Hepatocyte (in vitro differentiated cells): ENCODE measurements at regions not wholly inside any gene's neighbourhood (a gene's known extent, or its start where the extent isn't known, plus 50 kb on each side); places are given as distances from the start of the nearest gene placed in this dataset.

Source experiments
- DNase-seq: peaks from one replicate; pipeline ENCODE4 v3.0.0-alpha.2; 2016; ENCODE audit warnings: low spot score
- H2AFZ ChIP-seq: fragments of 200-600 bp; sonication (generic); 2 replicates; pipeline ENCODE4 v1.6.0; 2016; ENCODE audit warnings: antibody characterized with exemption, mild to moderate bottlenecking
- H3K27ac ChIP-seq: fragments of 200-600 bp; sonication (generic); 2 replicates; pipeline ENCODE4 v1.5.1; 2016; ENCODE audit warnings: mild to moderate bottlenecking
- H3K27me3 ChIP-seq: fragments of 200-600 bp; sonication (generic); 2 replicates; pipeline ENCODE4 v1.6.1; 2016
- H3K36me3 ChIP-seq: fragments of 200-600 bp; sonication (generic); replicated peaks from 2 replicates; pipeline ENCODE4 v1.5.1; 2016; ENCODE audit warnings: low read depth; ENCODE audit not compliant: insufficient read depth
- H3K4me1 ChIP-seq: fragments of 200-600 bp; sonication (generic); 2 replicates; pipeline ENCODE4 v1.5.1; 2016; ENCODE audit warnings: mild to moderate bottlenecking, moderate library complexity; ENCODE audit not compliant: insufficient read depth
- H3K4me2 ChIP-seq: fragments of 200-600 bp; sonication (generic); 2 replicates; pipeline ENCODE4 v1.6.0; 2016
- H3K4me3 ChIP-seq: fragments of 200-600 bp; sonication (generic); 2 replicates; pipeline ENCODE4 v1.5.1; 2016; ENCODE audit warnings: mild to moderate bottlenecking
- H3K79me2 ChIP-seq: fragments of 200-600 bp; sonication (generic); 2 replicates; pipeline ENCODE4 v1.6.0; 2017; ENCODE audit warnings: mild to moderate bottlenecking
- H3K9me2 ChIP-seq: fragments of 200-600 bp; sonication (generic); replicated peaks from 2 replicates; pipeline ENCODE4 v1.6.0; 2017; ENCODE audit warnings: mild to moderate bottlenecking; ENCODE audit not compliant: insufficient read depth
- H3K9me3 ChIP-seq: fragments of 200-600 bp; sonication (generic); 2 replicates; pipeline ENCODE4 v1.5.1; 2016; ENCODE audit warnings: low read depth, mild to moderate bottlenecking
- H4K20me1 ChIP-seq: fragments of 200-600 bp; sonication (generic); 2 replicates; pipeline ENCODE4 v1.6.0; 2016; ENCODE audit warnings: mild to moderate bottlenecking; ENCODE audit not compliant: insufficient read depth, poor library complexity, severe bottlenecking
- CTCF ChIP-seq: fragments of 200-600 bp; sonication (generic); IDR thresholded peaks from 2 replicates; pipeline ENCODE4 v1.5.1; 2016; ENCODE audit warnings: antibody characterized with exemption, mild to moderate bottlenecking; ENCODE audit not compliant: poor library complexity
- EZH2 ChIP-seq: fragments of 200-600 bp; sonication (generic); IDR thresholded peaks from 2 replicates; pipeline ENCODE4 v1.6.1; 2016; ENCODE audit warnings: antibody characterized with exemption, mild to moderate bottlenecking, borderline replicate concordance
- EZH2phosphoT487 ChIP-seq: fragments of 200-600 bp; sonication (generic); IDR thresholded peaks from one replicate; pipeline ENCODE4 v1.6.1; 2018; ENCODE audit warnings: antibody characterized with exemption, mild to moderate bottlenecking, low read depth, moderate library complexity; ENCODE audit not compliant: unreplicated experiment, severe bottlenecking
- WGBS: methylation state at CpG from one replicate; pipeline ENCODE4 v1.1.6; 2016; ENCODE audit warnings: low lambda C conversion rate; ENCODE audit errors: missing lambda C conversion rate; 5-methylcytosine and 5-hydroxymethylcytosine counted together

DNA sequence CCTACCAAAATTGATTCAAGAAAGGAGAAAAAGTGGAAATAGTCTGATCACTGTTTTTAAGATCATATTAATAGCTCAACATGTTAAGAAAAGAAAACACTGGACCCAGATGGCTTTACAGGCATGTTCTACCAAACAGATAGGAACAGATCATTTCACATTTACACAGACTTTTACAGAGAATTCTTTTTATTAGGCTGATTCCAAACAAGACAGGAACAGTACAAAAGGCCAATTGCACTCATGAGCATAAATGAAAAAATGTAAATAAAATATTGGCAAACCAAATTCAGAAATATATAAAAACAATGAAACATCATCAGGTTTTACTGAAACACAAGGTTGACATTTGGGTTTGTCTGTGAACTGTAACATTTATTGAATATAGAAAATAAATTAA, 106.5 kb downstream of the WNT5A start:
- Histone ChIP-seq H4K20me1 (no peaks in the 10 kb centered on the region), H3K9me3 (no peaks in the 10 kb centered on the region), H3K9me2 (no peaks in the 10 kb centered on the region), H3K79me2 (no peaks in the 10 kb centered on the region), H3K36me3 (no peaks in the 10 kb centered on the region), H3K27me3 (no peaks in the 10 kb centered on the region), H2AFZ (no peak overlapping the region), H3K4me2 (no peak overlapping the region), H3K4me1 (no peaks in the 10 kb centered on the region), H3K4me3 (no peak overlapping the region), H3K27ac (no peak overlapping the region)
- DNase-seq, result no peak
- TF ChIP-seq CTCF (no peak), EZH2 (no peak), EZH2phosphoT487 (no peak)

DNA sequence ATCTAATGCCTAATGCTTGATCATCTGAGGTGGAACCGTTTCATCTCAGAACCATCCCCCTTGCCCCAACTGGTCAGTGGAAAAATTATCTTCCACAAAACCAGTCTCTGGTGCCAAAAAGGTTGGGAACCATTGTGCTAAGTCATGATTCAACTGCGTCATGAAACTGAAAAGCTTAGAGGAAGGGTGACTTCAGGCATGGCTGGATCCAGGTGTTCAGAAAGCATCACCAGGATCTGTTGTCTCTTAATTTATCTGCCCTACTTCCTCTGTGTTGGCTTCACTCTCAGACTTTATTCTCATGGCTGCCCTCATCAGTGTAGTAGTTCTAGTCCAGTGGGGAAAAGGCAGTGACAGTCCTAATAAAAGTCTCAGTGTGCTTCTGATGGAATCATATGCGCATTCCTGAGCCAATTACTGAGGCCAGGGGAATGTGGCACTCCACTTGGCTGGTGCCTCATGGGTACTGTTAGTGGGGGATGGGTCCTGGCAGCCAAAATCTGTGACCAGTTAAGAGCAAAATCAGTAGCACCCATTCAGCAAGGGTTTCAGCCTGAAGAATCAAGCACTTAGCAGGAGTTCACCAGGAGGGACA, 110.3 kb downstream of the WNT5A start:
- no peak for DNase-seq
- 98% methylated on average over 3 of the region's 3 CpGs for WGBS

GRCh38 chr3:55373423-55373822, 113.7 kb downstream of the WNT5A start:
- Histone ChIP-seq H3K27ac (no peak overlapping the region), H4K20me1 (no peaks in the 10 kb centered on the region), H3K36me3 (no peaks in the 10 kb centered on the region), H3K79me2 (no peaks in the 10 kb centered on the region), H2AFZ (no peak overlapping the region), H3K27me3 (no peaks in the 10 kb centered on the region), H3K4me1 (peaks cover 9% of the 10 kb centered on the region), H3K4me3 (no peak overlapping the region), H3K4me2 (no peak overlapping the region), H3K9me2 (no peaks in the 10 kb centered on the region), H3K9me3 (no peaks in the 10 kb centered on the region)
- no peak for DNase-seq
- WGBS, result 97% methylated on average over 5 of the region's 5 CpGs
- TF ChIP-seq EZH2 (no peak), CTCF (no peak), EZH2phosphoT487 (no peak)

More for the DNA sequence above, 110.3 kb downstream of the WNT5A start:
- H3K4me3 ChIP-seq, result no peak overlapping the region
- no peak overlapping the region for H3K27ac ChIP-seq
- no peaks in the 10 kb centered on the region for H3K27me3 ChIP-seq
- no peaks in the 10 kb centered on the region for H4K20me1 ChIP-seq
- H2AFZ ChIP-seq, result no peak overlapping the region
- H3K4me1 ChIP-seq, result no peaks in the 10 kb centered on the region
- no peak for TF ChIP-seq EZH2
- H3K9me2 ChIP-seq, result no peaks in the 10 kb centered on the region
- no peaks in the 10 kb centered on the region for H3K36me3 ChIP-seq
- no peaks in the 10 kb centered on the region for H3K79me2 ChIP-seq
- H3K4me2 ChIP-seq, result no peak overlapping the region
- no peaks in the 10 kb centered on the region for H3K9me3 ChIP-seq

- DNase-seq, result no peak
- Histone ChIP-seq H2AFZ (no peak overlapping the region), H4K20me1 (no peaks in the 10 kb centered on the region), H3K27ac (no peak overlapping the region), H3K9me3 (no peaks in the 10 kb centered on the region), H3K9me2 (no peaks in the 10 kb centered on the region), H3K27me3 (no peaks in the 10 kb centered on the region), H3K4me3 (no peak overlapping the region), H3K36me3 (no peaks in the 10 kb centered on the region), H3K79me2 (no peaks in the 10 kb centered on the region), H3K4me1 (peaks cover 9% of the 10 kb centered on the region), H3K4me2 (no peak overlapping the region)
- 88% methylated on average over 12 of the region's 12 CpGs for WGBS
- TF ChIP-seq EZH2phosphoT487, result no peak
- TF ChIP-seq EZH2, result no peak
- no peak for TF ChIP-seq CTCF
Measured at GRCh38 chr3:55370272-55370671, 116.8 kb downstream of the WNT5A start.
